NCI-H2171 (cell line): ENCODE measurements at regions not wholly inside any gene's neighbourhood (a gene's known extent, or its start where the extent isn't known, plus 50 kb on each side); places are given as distances from the start of the nearest gene placed in this dataset.
A peak's percentile ranks its signal among the peaks of the same experiment; 100 is the strongest.
"Not testable (repeated sequence)": the region's sequence is repeated elsewhere in the genome, so short reads cannot be mapped to it uniquely, and the experiment has no call there.

Source experiments
- DNase-seq: peaks from one replicate; lab custom pipeline; 2025; lab: John Stamatoyannopoulos, UW

- DNase-seq: no peak
These were observed 684.7 kb downstream of the EFNA5 start for GRCh38 chr5:106986006-106986405.

- DNase-seq: no peak
These were observed 685.6 kb downstream of the EFNA5 start for GRCh38 chr5:106985174-106985573.

- DNase-seq: not testable (repeated sequence)
These were observed 691.6 kb downstream of the EFNA5 start for GRCh38 chr5:106979178-106979577.

GRCh38 chr5:106978582-106979165 lies 692.1 kb downstream of the EFNA5 start:
- DNase-seq: not testable (repeated sequence)

- no peak for DNase-seq
These were observed 694.4 kb downstream of the EFNA5 start for GRCh38 chr5:106976363-106976762.

- DNase-seq: no peak
These were observed 696.5 kb downstream of the EFNA5 start for GRCh38 chr5:106974272-106974671.

- DNase-seq: no peak
These were observed 703.9 kb downstream of the EFNA5 start for GRCh38 chr5:106966686-106967315.

GRCh38 chr5:106964132-106964531 lies 706.6 kb downstream of the EFNA5 start:
- DNase-seq: no peak

GRCh38 chr5:106963630-106964029 lies 707.1 kb downstream of the EFNA5 start:
- no peak for DNase-seq

GRCh38 chr5:106962464-106963230 lies 708.1 kb downstream of the EFNA5 start:
- DNase-seq: no peak

GRCh38 chr5:106959387-106959786 lies 711.4 kb downstream of the EFNA5 start:
- DNase-seq: no peak

GRCh38 chr5:106957336-106957735 lies 713.4 kb downstream of the EFNA5 start:
- no peak for DNase-seq

GRCh38 chr5:106956886-106957285 lies 713.9 kb downstream of the EFNA5 start:
- DNase-seq: peak; percentile 9

GRCh38 chr5:106956187-106956586 lies 714.5 kb downstream of the EFNA5 start:
- DNase-seq: no peak

- no peak for DNase-seq
These were observed 729.8 kb downstream of the EFNA5 start for GRCh38 chr5:106940986-106941385.

GRCh38 chr5:106940301-106940846 lies 730.4 kb downstream of the EFNA5 start:
- DNase-seq: no peak

GRCh38 chr5:106923409-106923808 lies 747.3 kb downstream of the EFNA5 start:
- no peak for DNase-seq

- DNase-seq: no peak
These were observed 749.2 kb downstream of the EFNA5 start for GRCh38 chr5:106921567-106921966.

GRCh38 chr5:106910486-106910885 lies 760.3 kb downstream of the EFNA5 start:
- DNase-seq: no peak

- DNase-seq: no peak
These were observed 761.0 kb downstream of the EFNA5 start for GRCh38 chr5:106909716-106910115.

GRCh38 chr5:106907979-106908378 lies 762.8 kb downstream of the EFNA5 start:
- DNase-seq: no peak

GRCh38 chr5:106906199-106906598 lies 764.5 kb downstream of the EFNA5 start:
- no peak for DNase-seq

GRCh38 chr5:106894964-106895363 lies 775.8 kb downstream of the EFNA5 start:
- no peak for DNase-seq
